ENCODE measurements at regions not wholly inside any gene's neighbourhood (a gene's known extent, or its start where the extent isn't known, plus 50 kb on each side); places are given as distances from the start of the nearest gene placed in this dataset.

- no peak for DNase-seq
- Mint-ChIP-seq H3K27ac (no peak overlapping the region), H3K4me3 (no peak overlapping the region), H3K27me3 (ENCODE audit: low read depth) (no peaks in the 10 kb centered on the region), H3K9me3 (no peaks in the 10 kb centered on the region), H3K4me1 (no peaks in the 10 kb centered on the region), H3K36me3 (ENCODE audit: insufficient read depth in 1 of 3, low read depth in 3 of 3) (no peaks in the 10 kb centered on the region; a peak in 1 of 7 replicates)
- H3K18ac ChIP-seq (ENCODE audit: insufficient read length, low read depth, low read length): no peak overlapping the region
- H2AK5ac ChIP-seq (ENCODE audit: insufficient read length, low read length): no peak overlapping the region
- H2BK5ac ChIP-seq (ENCODE audit: insufficient read length, low read length): no peak overlapping the region
- H4K8ac ChIP-seq (replicated peaks; ENCODE audit: insufficient read length, low read depth, low read length): no peak overlapping the region
- H3K9ac ChIP-seq (ENCODE audit: extremely low read depth, insufficient read length, low read length): no peak overlapping the region
- H3K9me3 ChIP-seq (ENCODE audit: control insufficient read depth, low read depth, low read length): no peaks in the 10 kb centered on the region
- H3K4me1 ChIP-seq (ENCODE audit: insufficient read depth, low read length): no peaks in the 10 kb centered on the region
- H3K27ac ChIP-seq (ENCODE audit: insufficient read length, low read depth, low read length): no peak overlapping the region
- no peak overlapping the region for H3K4ac ChIP-seq (ENCODE audit: low read depth, low read length)
- no peak overlapping the region for H3K14ac ChIP-seq (ENCODE audit: insufficient read depth, low read length)
- no peak overlapping the region for H3K4me2 ChIP-seq (ENCODE audit: insufficient read depth, insufficient read length, low read length)
- no peaks in the 10 kb centered on the region for H3K79me2 ChIP-seq (ENCODE audit: insufficient read depth, low read length)
- no peaks in the 10 kb centered on the region for H4K20me1 ChIP-seq (ENCODE audit: control insufficient read depth, insufficient read depth, insufficient read length)
- H3T11ph ChIP-seq (ENCODE audit: low read length): no peak overlapping the region
- H4K5ac ChIP-seq (ENCODE audit: insufficient read length, low read depth, low read length): no peak overlapping the region
- no peak overlapping the region for H2BK15ac ChIP-seq (ENCODE audit: low read depth, low read length)
- no peak overlapping the region for H3K23ac ChIP-seq (ENCODE audit: insufficient read length, low read depth, low read length)
- H2BK12ac ChIP-seq (ENCODE audit: insufficient read length, low read depth, low read length): no peak overlapping the region
- H3K56ac ChIP-seq (ENCODE audit: insufficient read length, low read depth, low read length): no peak overlapping the region
- H3K79me1 ChIP-seq (ENCODE audit: insufficient read depth, low read depth, low read length, poor library complexity, severe bottlenecking): no peaks in the 10 kb centered on the region
- H2BK20ac ChIP-seq (ENCODE audit: low read depth, low read length, poor library complexity, severe bottlenecking): no peak overlapping the region
- no peak for TF ChIP-seq CTCF (conservative IDR thresholded peaks at IDR 0.05)
- no peaks in the 10 kb centered on the region for H3K23me2 ChIP-seq (ENCODE audit: insufficient read length, low read depth, low read length, poor library complexity, severe bottlenecking)
- H3K27me3 ChIP-seq (ENCODE audit: insufficient read depth, low read length): no peaks in the 10 kb centered on the region
- no peak overlapping the region for H2AFZ ChIP-seq (ENCODE audit: low read length)
- no CpG with 5 or more reads among the region's 3 CpGs for WGBS (ENCODE audit: extremely low coverage, insufficient read length, low lambda C conversion rate)
- no peak overlapping the region for H4K91ac ChIP-seq (ENCODE audit: insufficient read length, low read depth, low read length)
- no peak overlapping the region for H2BK120ac ChIP-seq (ENCODE audit: low read depth, low read length, poor library complexity, severe bottlenecking)
Measured at GRCh38 chr1:185449378-185450059, 132.5 kb upstream of the IVNS1ABP start.

Data from H9 (cell line).